SK-N-MC (cell line): ENCODE measurements at regions not wholly inside any gene's neighbourhood (a gene's known extent, or its start where the extent isn't known, plus 50 kb on each side); places are given as distances from the start of the nearest gene placed in this dataset.

Experiments
- DNase-seq: peaks from one replicate; pipeline ENCODE4 v3.0.0-alpha.2; 2011; ENCODE audit warnings: low read depth, low spot score
- H3K27ac ChIP-seq: fragments of 200-600 bp; sonication (generic); 2 replicates; pipeline ENCODE4 v1.5.1; 2016; ENCODE audit warnings: mixed run types
- H3K36me3 ChIP-seq: fragments of 200-600 bp; sonication (generic); 2 replicates; pipeline ENCODE4 v1.6.1; 2017; ENCODE audit warnings: antibody characterized with exemption, low read length, mixed read lengths; ENCODE audit not compliant: insufficient read depth
- H3K4me3 ChIP-seq: fragments of 200-600 bp; sonication (generic); 2 replicates; pipeline ENCODE4 v1.5.1; 2016
- H3K9ac ChIP-seq: fragments of 200-600 bp; sonication (generic); 2 replicates; pipeline ENCODE4 v1.8.0; 2017; ENCODE audit warnings: mixed run types, mixed read lengths; ENCODE audit not compliant: insufficient read length
- H3K9me3 ChIP-seq: fragments of 200-600 bp; sonication (generic); 2 replicates; pipeline ENCODE4 v1.6.1; 2017; ENCODE audit warnings: low read depth, mild to moderate bottlenecking, antibody characterized with exemption, low read length, moderate library complexity, mixed read lengths
- EZH2 ChIP-seq: fragments of 200-600 bp; sonication (generic); IDR thresholded peaks from one replicate; pipeline ENCODE4 v1.6.1; 2017; ENCODE audit warnings: antibody characterized with exemption
- FOXP2 ChIP-seq: optimal IDR thresholded peaks from 2 replicates; pipeline ENCODE3; 2011; ENCODE audit warnings: mild to moderate bottlenecking, moderate library complexity; ENCODE audit not compliant: insufficient read depth; ENCODE audit errors: extremely low read length, control extremely low read depth
- POLR2AphosphoS5 ChIP-seq: IDR thresholded peaks from 2 replicates; pipeline ENCODE4 v1.6.1; 2012; ENCODE audit warnings: mild to moderate bottlenecking, low read depth, low read length, borderline replicate concordance

- Histone ChIP-seq H3K4me3 (no peak overlapping the region), H3K36me3 (no peaks in the 10 kb centered on the region), H3K9me3 (no peaks in the 10 kb centered on the region), H3K9ac (no peak overlapping the region), H3K27ac (no peak overlapping the region)
- DNase-seq, result no peak
- TF ChIP-seq EZH2 (no peak), FOXP2 (no peak), POLR2AphosphoS5 (no peak)
Observed at GRCh38 chr22:27286711-27287110, 514.8 kb downstream of the MN1 start.

DNA sequence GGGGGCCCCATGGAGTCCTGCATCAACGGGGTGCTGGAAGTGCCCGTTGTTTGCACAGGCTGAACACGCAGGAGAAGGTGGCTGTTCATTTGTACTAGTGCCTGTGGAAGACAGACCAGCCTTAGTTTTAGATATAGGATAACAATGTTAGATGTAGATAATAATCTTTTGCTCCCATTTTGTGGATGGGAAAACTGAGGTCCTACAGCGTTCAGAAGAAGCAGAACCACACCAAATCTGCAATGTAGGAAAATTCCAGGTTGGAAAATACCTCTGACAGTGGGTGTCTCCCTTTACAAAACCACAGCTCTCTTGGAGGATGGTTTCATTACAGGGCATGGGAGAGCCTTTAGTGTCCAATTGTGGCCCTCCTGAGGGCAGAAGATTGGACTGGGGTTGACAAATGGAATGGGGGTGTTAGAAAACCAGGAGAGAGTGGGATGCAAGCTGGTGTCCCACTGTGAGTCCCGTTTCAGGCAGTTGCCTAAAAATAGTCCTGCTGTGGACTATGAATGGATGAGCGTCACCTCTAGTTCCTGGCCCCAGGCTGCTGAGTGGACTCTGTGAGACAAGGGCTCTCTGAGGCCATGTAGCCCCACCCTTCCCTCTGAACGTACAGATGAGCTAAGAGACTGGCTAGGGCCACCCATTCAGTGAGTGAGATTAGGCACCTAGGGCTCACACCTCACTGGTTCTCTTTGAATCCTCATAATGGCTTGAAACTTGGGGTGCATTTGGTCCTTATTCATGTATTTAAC, 508.8 kb downstream of the MN1 start:
- H3K9ac ChIP-seq, result no peak overlapping the region
- TF ChIP-seq POLR2AphosphoS5, result no peak
- H3K4me3 ChIP-seq, result no peak overlapping the region
- H3K27ac ChIP-seq, result no peak overlapping the region
- no peak for DNase-seq
- H3K9me3 ChIP-seq, result no peaks in the 10 kb centered on the region
- no peaks in the 10 kb centered on the region for H3K36me3 ChIP-seq

DNA sequence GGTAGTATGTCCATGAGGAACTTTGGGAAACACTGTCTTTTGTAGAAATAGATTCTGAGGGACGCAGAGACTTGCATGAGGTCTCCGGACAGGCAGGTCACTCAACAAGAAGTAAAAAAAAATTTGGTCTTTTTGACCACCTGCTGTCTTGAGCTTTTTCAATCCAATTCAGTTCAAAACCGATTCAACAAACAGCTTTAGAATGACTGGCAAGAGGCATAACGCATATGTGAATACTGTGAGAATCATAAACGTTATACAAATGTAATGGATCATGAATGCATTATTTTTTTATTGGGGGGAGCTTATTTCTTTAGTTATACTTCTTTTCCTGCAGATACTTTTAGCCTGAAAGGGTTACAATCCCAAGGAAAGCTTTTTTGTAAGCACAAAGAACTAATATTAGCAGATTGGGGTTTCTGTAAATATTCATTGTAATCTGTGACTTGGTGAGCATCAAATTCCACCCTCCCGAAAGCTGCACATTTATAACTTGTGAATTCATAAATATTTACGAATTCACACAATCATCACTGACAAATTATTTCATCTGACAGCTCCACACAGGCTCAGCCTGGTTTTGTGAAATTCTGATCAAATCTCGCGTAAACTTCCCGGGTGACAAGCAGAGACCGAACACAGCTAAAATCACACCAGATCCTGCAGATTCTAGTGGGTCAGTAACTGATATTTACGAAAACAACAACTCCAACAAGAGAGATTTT, 507.7 kb downstream of the MN1 start:
- H3K27ac ChIP-seq, result peak overlapping the region; percentile 57; the same call in 1 of the 2 replicates
- H3K9me3 ChIP-seq, result no peaks in the 10 kb centered on the region
- no peak overlapping the region for H3K4me3 ChIP-seq
- no peak for DNase-seq
- no peak overlapping the region for H3K9ac ChIP-seq
- H3K36me3 ChIP-seq, result no peaks in the 10 kb centered on the region
- TF ChIP-seq EZH2, result no peak
- TF ChIP-seq FOXP2, result no peak
- no peak for TF ChIP-seq POLR2AphosphoS5

GRCh38 chr22:27295040-27295439, 506.5 kb downstream of the MN1 start:
- Histone ChIP-seq H3K9ac (no peak overlapping the region), H3K27ac (no peak overlapping the region), H3K4me3 (no peak overlapping the region), H3K9me3 (no peaks in the 10 kb centered on the region), H3K36me3 (no peaks in the 10 kb centered on the region)
- no peak for TF ChIP-seq EZH2
- TF ChIP-seq FOXP2, result no peak
- no peak for TF ChIP-seq POLR2AphosphoS5
- DNase-seq, result no peak

GRCh38 chr22:27295605-27296004, 506.0 kb downstream of the MN1 start:
- no peak for TF ChIP-seq POLR2AphosphoS5
- no peak for TF ChIP-seq EZH2
- TF ChIP-seq FOXP2, result no peak
- no peak for DNase-seq
- Histone ChIP-seq H3K9ac (no peak overlapping the region), H3K4me3 (no peak overlapping the region), H3K36me3 (no peaks in the 10 kb centered on the region), H3K27ac (no peak overlapping the region), H3K9me3 (no peaks in the 10 kb centered on the region)

- Histone ChIP-seq H3K36me3 (no peaks in the 10 kb centered on the region), H3K9ac (no peak overlapping the region), H3K9me3 (no peaks in the 10 kb centered on the region), H3K4me3 (no peak overlapping the region), H3K27ac (no peak overlapping the region)
- TF ChIP-seq EZH2 (no peak), POLR2AphosphoS5 (no peak), FOXP2 (no peak)
- DNase-seq, result no peak
Observed at GRCh38 chr22:27296091-27296675, 505.4 kb downstream of the MN1 start.

DNA sequence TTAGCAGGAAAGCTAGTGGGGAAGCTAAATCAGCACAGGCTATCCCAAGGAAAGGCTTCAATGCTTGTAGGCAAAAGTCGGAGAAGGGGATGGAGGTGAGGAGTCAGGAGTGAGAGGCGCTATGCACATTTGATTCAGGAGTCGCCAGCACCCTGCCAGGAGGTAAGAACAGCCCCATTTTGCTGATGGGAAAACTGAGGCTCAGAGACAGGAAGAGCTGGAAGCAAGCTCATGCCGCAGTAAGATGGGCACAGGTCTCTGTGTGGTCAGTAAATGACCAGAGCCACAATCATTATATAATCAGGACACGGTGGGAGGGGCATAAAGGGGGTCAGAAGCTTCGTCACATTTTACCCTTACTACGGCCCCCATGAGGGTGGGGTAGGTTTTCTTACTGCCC, 504.4 kb downstream of the MN1 start:
- H3K27ac ChIP-seq, result no peak overlapping the region

GRCh38 chr22:27298332-27298731, 503.2 kb downstream of the MN1 start:
- no peak for TF ChIP-seq EZH2
- no peak for TF ChIP-seq POLR2AphosphoS5
- no peak for TF ChIP-seq FOXP2
- no peak for DNase-seq
- Histone ChIP-seq H3K9me3 (no peaks in the 10 kb centered on the region), H3K4me3 (no peak overlapping the region), H3K27ac (no peak overlapping the region; the same call in 1 of the 2 replicates), H3K36me3 (no peaks in the 10 kb centered on the region), H3K9ac (no peak overlapping the region)

More for the DNA sequence above, 504.4 kb downstream of the MN1 start:
- DNase-seq, result no peak
- Histone ChIP-seq H3K9me3 (no peaks in the 10 kb centered on the region), H3K4me3 (no peak overlapping the region), H3K36me3 (no peaks in the 10 kb centered on the region), H3K9ac (no peak overlapping the region)
- no peak for TF ChIP-seq FOXP2
- no peak for TF ChIP-seq POLR2AphosphoS5
- no peak for TF ChIP-seq EZH2
